Fibroblast of skin of left quadriceps (primary cell): ENCODE measurements at regions not wholly inside any gene's neighbourhood (a gene's known extent, or its start where the extent isn't known, plus 50 kb on each side); places are given as distances from the start of the nearest gene placed in this dataset.
"Not testable (repeated sequence)": the region's sequence is repeated elsewhere in the genome, so short reads cannot be mapped to it uniquely, and the experiment has no call there.

Experiments used
- DNase-seq, 2 experiments: peaks; one replicate each; pipeline ENCODE4 v3.0.0-alpha.2; 2013; ENCODE audit warnings: low read depth in 2 of 2

DNA sequence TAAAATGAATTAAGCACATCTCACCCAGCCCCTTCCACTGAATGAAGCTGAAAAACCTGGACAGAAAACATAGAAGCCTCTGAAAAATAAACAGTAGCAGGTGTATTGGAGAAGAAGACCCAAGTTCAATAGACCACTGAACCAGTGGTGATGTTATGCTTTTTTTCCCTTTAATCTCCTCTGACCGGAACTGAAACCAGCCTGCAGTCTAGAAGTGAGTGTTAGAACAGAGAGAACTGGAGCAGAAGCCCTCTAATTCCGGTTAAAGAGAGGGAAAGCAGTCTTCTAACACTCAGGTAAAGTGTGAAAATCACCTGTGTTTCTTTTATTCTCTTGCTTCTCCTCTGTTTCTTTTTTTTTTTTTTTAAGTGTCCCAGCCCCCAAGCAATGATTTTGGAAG, 83.5 kb upstream of the CCL21 start:
- DNase-seq = no peak

DNA sequence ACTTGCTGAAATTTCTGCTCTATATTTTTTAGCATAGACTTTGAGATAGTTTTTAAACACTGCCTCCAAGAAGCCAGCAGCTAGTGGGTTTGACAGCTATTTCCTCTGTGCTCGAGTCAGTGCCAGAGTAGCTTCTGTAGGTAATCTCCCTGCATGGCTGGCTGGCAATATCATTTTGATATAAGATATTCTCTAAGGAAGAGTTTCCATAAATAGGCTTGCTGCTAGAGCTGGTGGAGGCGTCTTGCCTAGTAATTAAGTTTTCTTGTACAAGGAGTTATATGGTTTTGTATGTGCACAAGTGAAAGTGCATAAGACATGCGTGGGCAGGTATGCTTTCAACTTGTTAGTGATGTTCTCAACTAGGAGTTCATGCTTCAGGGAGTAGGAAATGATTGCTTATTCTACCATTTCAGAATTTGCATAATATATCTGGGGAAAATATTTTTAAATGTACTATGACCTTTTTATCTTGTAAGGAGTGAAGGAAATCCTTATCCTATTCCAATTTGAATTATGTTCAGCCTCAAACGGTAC, 74.1 kb upstream of the CCL21 start:
- no peak for DNase-seq

DNA sequence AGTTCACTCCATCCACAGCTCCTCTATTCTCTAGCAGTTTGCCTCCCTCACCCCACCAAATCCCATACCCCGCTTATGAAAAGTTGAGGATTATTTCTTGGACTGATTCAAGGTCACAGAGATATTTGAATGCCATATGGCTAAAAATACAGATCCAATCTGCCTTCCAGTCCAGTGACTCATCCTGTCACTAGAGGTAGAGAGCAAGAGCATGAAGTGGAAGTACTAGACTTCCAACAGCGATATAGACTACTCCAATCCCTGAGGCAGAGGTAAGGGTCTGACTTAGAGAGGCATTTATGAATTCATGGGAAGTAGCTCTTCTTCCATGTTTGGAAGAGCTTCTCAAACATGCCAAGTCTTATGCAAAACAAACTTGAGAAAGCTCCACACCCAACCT, 72.4 kb upstream of the CCL21 start:
- no peak for DNase-seq

DNA sequence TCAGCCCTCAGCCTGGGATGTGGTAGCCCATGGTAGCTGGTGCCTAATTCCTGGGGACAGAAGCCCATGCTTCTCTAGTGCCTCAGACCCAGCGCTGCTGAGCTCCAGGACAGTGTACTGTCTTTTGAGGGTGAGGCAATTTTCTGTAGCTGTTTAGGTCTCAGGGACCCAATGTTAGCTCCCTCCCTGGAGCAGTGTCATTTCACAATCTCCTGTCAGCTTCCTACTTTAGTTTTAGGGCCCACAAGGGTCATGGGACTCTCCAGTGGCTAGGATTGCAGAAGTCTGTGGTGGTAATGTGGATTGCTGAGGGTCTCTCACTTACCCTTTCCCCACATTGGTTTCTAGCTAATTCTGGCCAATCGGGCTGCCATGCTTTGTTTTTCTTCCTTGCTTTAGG, 67.7 kb upstream of the CCL21 start:
- no peak for DNase-seq

DNA sequence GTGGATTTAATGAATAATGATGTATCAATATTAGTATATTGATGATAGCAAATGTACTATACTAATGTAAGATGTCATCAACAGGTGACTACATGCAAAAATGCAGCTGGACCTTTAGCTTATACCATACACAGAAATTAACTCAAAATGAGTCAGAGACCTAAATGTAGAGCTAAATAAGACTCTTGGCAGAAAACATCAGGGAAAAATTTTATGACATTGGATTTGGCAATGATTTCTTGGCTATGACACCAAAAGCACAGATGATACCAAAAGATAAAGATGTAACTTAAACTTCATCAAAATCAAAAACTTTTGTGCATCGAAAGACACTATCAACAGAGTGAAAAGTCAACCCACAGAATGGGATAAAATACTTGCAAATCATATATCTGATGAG, 64.0 kb upstream of the CCL21 start:
- no peak for DNase-seq

DNA sequence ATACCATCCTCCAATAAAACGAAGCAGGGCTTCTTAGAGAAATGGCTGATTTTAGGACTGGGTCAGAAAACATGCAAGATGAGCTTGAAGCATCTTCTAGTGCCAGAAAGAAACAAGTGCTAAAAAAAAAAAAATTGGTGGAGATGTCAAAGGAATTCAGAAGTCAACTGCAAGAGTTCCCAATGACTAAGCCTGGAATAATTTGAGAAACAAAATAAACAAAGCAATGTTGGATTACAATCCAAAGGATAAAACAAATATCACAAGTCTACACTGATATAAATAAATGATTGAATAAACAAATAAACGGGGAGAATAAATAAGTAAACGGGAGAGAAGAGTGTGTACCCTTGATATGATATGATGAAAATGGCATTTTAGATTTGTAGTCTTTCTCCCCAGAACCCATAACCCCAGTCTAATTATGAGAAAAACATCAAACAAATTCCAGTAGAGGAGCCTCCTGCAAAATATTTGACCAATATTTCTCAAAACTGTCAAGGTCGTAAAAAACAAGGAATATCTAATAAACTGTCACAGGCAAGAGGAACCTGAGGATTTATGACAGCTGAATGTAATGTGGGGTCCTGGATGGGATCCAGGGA, 63.5 kb upstream of the CCL21 start:
- DNase-seq = no peak

DNA sequence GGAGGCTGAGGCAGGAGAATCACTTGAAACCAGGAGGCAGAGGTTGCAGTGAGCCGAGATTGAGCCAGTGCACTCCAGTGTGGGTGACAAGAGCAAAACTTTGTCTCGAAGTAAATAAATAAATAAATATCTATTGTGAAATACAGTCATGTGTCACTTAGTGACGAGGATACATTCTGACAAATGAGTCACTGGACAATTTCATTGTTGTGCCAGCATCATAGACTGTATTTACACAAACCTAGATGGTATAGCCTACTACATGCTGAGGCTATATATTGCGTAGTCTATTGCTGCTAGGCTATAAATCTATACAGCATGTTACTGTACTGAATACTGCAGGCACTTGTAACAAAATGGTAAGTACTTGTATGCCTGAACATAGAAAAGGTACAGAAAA, 61.1 kb upstream of the CCL21 start:
- DNase-seq = no peak

DNA sequence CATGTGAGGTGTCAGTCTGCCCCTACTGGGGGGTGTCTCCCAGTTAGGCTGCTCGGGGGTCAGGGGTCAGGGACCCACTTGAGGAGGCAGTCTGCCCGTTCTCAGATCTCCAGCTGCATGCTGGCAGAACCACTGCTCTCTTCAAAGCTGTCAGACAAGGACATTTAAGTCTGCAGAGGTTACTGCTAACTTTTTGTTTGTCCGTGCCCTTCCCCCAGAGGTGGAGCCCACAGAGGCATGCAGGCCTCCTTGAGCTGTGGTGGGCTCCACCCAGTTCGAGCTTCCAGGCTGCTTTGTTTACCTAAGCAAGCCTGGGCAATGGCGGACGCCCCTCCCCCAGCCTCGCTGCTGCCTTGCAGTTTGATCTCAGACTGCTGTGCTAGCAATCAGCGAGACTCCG, 57.2 kb upstream of the CCL21 start:
- not testable (repeated sequence) for DNase-seq

DNA sequence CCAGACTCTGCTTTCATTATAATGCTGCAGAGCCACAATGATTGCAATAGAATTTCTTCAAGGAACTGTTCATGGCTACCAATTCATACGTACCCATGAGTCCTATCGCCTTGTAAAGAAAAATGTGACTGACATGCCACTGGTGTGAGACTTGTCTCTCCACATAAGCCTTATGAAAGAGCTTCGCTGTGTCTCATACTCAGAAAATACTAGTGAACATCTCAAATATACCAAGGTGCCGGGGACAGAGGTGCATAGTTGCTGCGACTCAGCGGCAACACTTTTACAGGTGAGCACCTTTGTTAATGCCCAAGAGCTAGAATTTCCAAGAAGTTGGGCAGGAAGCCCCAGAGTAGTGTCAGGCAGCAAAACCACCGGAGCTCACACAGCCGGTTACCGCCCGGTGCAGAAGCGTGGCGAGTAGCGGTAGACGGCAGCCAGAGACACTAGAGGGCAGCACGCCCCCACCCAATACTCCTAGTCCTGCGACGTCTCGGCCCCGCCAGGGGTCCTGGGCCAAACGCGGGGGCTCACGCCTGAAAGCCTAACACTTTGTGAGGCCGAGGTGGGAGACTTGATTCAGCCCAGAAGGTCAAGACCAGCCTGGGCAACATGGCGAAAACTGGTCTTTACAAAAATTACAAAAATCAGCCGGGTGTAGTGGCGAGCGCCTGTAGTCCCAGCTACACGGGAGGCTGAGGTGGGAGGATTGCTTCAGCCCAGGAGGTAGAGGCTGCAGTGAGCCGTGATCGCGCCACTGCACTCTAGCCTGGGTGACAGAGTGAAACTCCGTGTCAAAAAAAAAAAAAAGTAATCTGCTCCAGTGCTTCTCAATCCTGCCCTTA, 50.5 kb upstream of the CCL21 start:
- not testable (repeated sequence) for DNase-seq
